Ishikawa (cell line): ENCODE measurements at regions not wholly inside any gene's neighbourhood (a gene's known extent, or its start where the extent isn't known, plus 50 kb on each side); places are given as distances from the start of the nearest gene placed in this dataset.

Experiments
- EP300 ChIP-seq: IDR thresholded peaks from 2 replicates; pipeline ENCODE4 v1.6.1; 2012; ENCODE audit warnings: borderline replicate concordance
- FOXM1 ChIP-seq: IDR thresholded peaks from 2 replicates; pipeline ENCODE4 v1.6.1; 2012; ENCODE audit warnings: low read depth, borderline replicate concordance
- TAF1 ChIP-seq: IDR thresholded peaks from 2 replicates; pipeline ENCODE4 v1.6.1; 2012; ENCODE audit warnings: low read depth, mild to moderate bottlenecking

- TF ChIP-seq TAF1 (no peak), FOXM1 (no peak), EP300 (no peak)
Observed at GRCh38 chrX:118239913-118240698, 105.8 kb upstream of the WDR44 start.
